ENCODE measurements at regions not wholly inside any gene's neighbourhood (a gene's known extent, or its start where the extent isn't known, plus 50 kb on each side); places are given as distances from the start of the nearest gene placed in this dataset.

- DNase-seq: no peak
These were observed 132.9 kb upstream of the FOXF1 start for GRCh38 chr16:86377251-86378022.

- no peak for DNase-seq
These were observed 132.2 kb upstream of the FOXF1 start for GRCh38 chr16:86378128-86378527.

GRCh38 chr16:86378831-86379504 lies 131.4 kb upstream of the FOXF1 start:
- no peak for DNase-seq

GRCh38 chr16:86379505-86379846 lies 130.9 kb upstream of the FOXF1 start:
- no peak for DNase-seq

- DNase-seq: no peak
These were observed 130.3 kb upstream of the FOXF1 start for GRCh38 chr16:86380030-86380429.

GRCh38 chr16:86381491-86381890 lies 128.8 kb upstream of the FOXF1 start:
- no peak for DNase-seq

GRCh38 chr16:86382067-86382773 lies 128.1 kb upstream of the FOXF1 start:
- no peak for DNase-seq

- no peak for DNase-seq
These were observed 127.4 kb upstream of the FOXF1 start for GRCh38 chr16:86382774-86383407.

- DNase-seq: no peak
These were observed 126.7 kb upstream of the FOXF1 start for GRCh38 chr16:86383488-86384262.

- DNase-seq: no peak
These were observed 126.1 kb upstream of the FOXF1 start for GRCh38 chr16:86384263-86384649.

- DNase-seq: no peak
These were observed 125.3 kb upstream of the FOXF1 start for GRCh38 chr16:86384980-86385379.

- DNase-seq: no peak
These were observed 122.6 kb upstream of the FOXF1 start for GRCh38 chr16:86387468-86388440.

GRCh38 chr16:86388976-86389375 lies 121.4 kb upstream of the FOXF1 start:
- DNase-seq: no peak

- DNase-seq: no peak
These were observed 120.6 kb upstream of the FOXF1 start for GRCh38 chr16:86389566-86390328.

- DNase-seq: no peak
These were observed 120.0 kb upstream of the FOXF1 start for GRCh38 chr16:86390335-86390734.

- DNase-seq: no peak
These were observed 118.8 kb upstream of the FOXF1 start for GRCh38 chr16:86391486-86391885.

- DNase-seq: no peak
These were observed 118.3 kb upstream of the FOXF1 start for GRCh38 chr16:86391984-86392383.

- DNase-seq: no peak
These were observed 117.7 kb upstream of the FOXF1 start for GRCh38 chr16:86392436-86393152.

GRCh38 chr16:86393907-86394626 lies 116.3 kb upstream of the FOXF1 start:
- no peak for DNase-seq

Data from activated CD8-positive, alpha-beta memory T cell treated with anti-CD3 and anti-CD28 coated beads for 24 hours (primary cell).